ENCODE measurements at regions not wholly inside any gene's neighbourhood (a gene's known extent, or its start where the extent isn't known, plus 50 kb on each side); places are given as distances from the start of the nearest gene placed in this dataset.

GRCh38 chr9:24625097-24625496, 79.4 kb upstream of the IZUMO3 start:
- no peaks in the 10 kb centered on the region for H3K4me1 ChIP-seq (ENCODE audit: insufficient read depth, low read length)
- H3K9me3 ChIP-seq (ENCODE audit: low read length): no peaks in the 10 kb centered on the region
- no peak overlapping the region for H3K9ac ChIP-seq (ENCODE audit: low read length)
- no peaks in the 10 kb centered on the region for H3K36me3 ChIP-seq (ENCODE audit: insufficient read depth, low read length)
- no peak overlapping the region for H3K27ac ChIP-seq (ENCODE audit: low read depth, low read length)
- H3K27me3 ChIP-seq (ENCODE audit: control insufficient read depth in 1 of 2, insufficient read depth in 2 of 2, low read length in 2 of 2): no peaks in the 10 kb centered on the region
- H3K4me3 ChIP-seq (ENCODE audit: low read depth in 1 of 2, low read length in 2 of 2): no peak overlapping the region

GRCh38 chr9:24624481-24624880, 78.8 kb upstream of the IZUMO3 start:
- Histone ChIP-seq H3K4me1 (ENCODE audit: insufficient read depth, low read length) (no peaks in the 10 kb centered on the region), H3K27ac (ENCODE audit: low read depth, low read length) (no peak overlapping the region), H3K9ac (ENCODE audit: low read length) (no peak overlapping the region), H3K27me3 (ENCODE audit: control insufficient read depth in 1 of 2, insufficient read depth in 2 of 2, low read length in 2 of 2) (no peaks in the 10 kb centered on the region), H3K36me3 (ENCODE audit: insufficient read depth, low read length) (no peaks in the 10 kb centered on the region), H3K9me3 (ENCODE audit: low read length) (no peaks in the 10 kb centered on the region), H3K4me3 (ENCODE audit: low read depth in 1 of 2, low read length in 2 of 2) (no peak overlapping the region)

- H3K9me3 ChIP-seq (ENCODE audit: low read length): no peaks in the 10 kb centered on the region
- H3K36me3 ChIP-seq (ENCODE audit: insufficient read depth, low read length): no peaks in the 10 kb centered on the region
- no peaks in the 10 kb centered on the region for H3K4me1 ChIP-seq (ENCODE audit: insufficient read depth, low read length)
- no peak overlapping the region for H3K4me3 ChIP-seq (ENCODE audit: low read depth in 1 of 2, low read length in 2 of 2)
- H3K27ac ChIP-seq (ENCODE audit: low read depth, low read length): no peak overlapping the region
- no peak overlapping the region for H3K9ac ChIP-seq (ENCODE audit: low read length)
- no peaks in the 10 kb centered on the region for H3K27me3 ChIP-seq (ENCODE audit: control insufficient read depth in 1 of 2, insufficient read depth in 2 of 2, low read length in 2 of 2)
Observed at GRCh38 chr9:24620741-24621140, 75.0 kb upstream of the IZUMO3 start.

- Histone ChIP-seq H3K9ac (ENCODE audit: low read length) (no peak overlapping the region), H3K4me1 (ENCODE audit: insufficient read depth, low read length) (no peaks in the 10 kb centered on the region), H3K4me3 (ENCODE audit: low read depth in 1 of 2, low read length in 2 of 2) (no peak overlapping the region), H3K27me3 (ENCODE audit: control insufficient read depth in 1 of 2, insufficient read depth in 2 of 2, low read length in 2 of 2) (no peaks in the 10 kb centered on the region), H3K36me3 (ENCODE audit: insufficient read depth, low read length) (no peaks in the 10 kb centered on the region), H3K9me3 (ENCODE audit: low read length) (no peaks in the 10 kb centered on the region), H3K27ac (ENCODE audit: low read depth, low read length) (no peak overlapping the region)
Observed at GRCh38 chr9:24616863-24617262, 71.2 kb upstream of the IZUMO3 start.

GRCh38 chr9:24614070-24614469, 68.4 kb upstream of the IZUMO3 start:
- no peaks in the 10 kb centered on the region for H3K4me1 ChIP-seq (ENCODE audit: insufficient read depth, low read length)
- H3K9me3 ChIP-seq (ENCODE audit: low read length): no peaks in the 10 kb centered on the region
- no peak overlapping the region for H3K9ac ChIP-seq (ENCODE audit: low read length)
- no peaks in the 10 kb centered on the region for H3K27me3 ChIP-seq (ENCODE audit: control insufficient read depth in 1 of 2, insufficient read depth in 2 of 2, low read length in 2 of 2)
- no peaks in the 10 kb centered on the region for H3K36me3 ChIP-seq (ENCODE audit: insufficient read depth, low read length)
- no peak overlapping the region for H3K4me3 ChIP-seq (ENCODE audit: low read depth in 1 of 2, low read length in 2 of 2)
- no peak overlapping the region for H3K27ac ChIP-seq (ENCODE audit: low read depth, low read length)

- H3K4me3 ChIP-seq (ENCODE audit: low read depth in 1 of 2, low read length in 2 of 2): no peak overlapping the region
- H3K9me3 ChIP-seq (ENCODE audit: low read length): no peaks in the 10 kb centered on the region
- H3K4me1 ChIP-seq (ENCODE audit: insufficient read depth, low read length): no peaks in the 10 kb centered on the region
- no peaks in the 10 kb centered on the region for H3K36me3 ChIP-seq (ENCODE audit: insufficient read depth, low read length)
- H3K27ac ChIP-seq (ENCODE audit: low read depth, low read length): no peak overlapping the region
- H3K9ac ChIP-seq (ENCODE audit: low read length): no peak overlapping the region
- no peaks in the 10 kb centered on the region for H3K27me3 ChIP-seq (ENCODE audit: control insufficient read depth in 1 of 2, insufficient read depth in 2 of 2, low read length in 2 of 2)
Observed at GRCh38 chr9:24608599-24608998, 62.9 kb upstream of the IZUMO3 start.

GRCh38 chr9:24602693-24603352, 57.1 kb upstream of the IZUMO3 start:
- Histone ChIP-seq H3K36me3 (ENCODE audit: insufficient read depth, low read length) (no peaks in the 10 kb centered on the region), H3K9me3 (ENCODE audit: low read length) (no peaks in the 10 kb centered on the region), H3K27ac (ENCODE audit: low read depth, low read length) (no peak overlapping the region), H3K4me1 (ENCODE audit: insufficient read depth, low read length) (no peaks in the 10 kb centered on the region), H3K4me3 (ENCODE audit: low read depth in 1 of 2, low read length in 2 of 2) (no peak overlapping the region), H3K9ac (ENCODE audit: low read length) (no peak overlapping the region), H3K27me3 (ENCODE audit: control insufficient read depth in 1 of 2, insufficient read depth in 2 of 2, low read length in 2 of 2) (no peaks in the 10 kb centered on the region)
